MM.1S (cell line): ENCODE measurements at regions not wholly inside any gene's neighbourhood (a gene's known extent, or its start where the extent isn't known, plus 50 kb on each side); places are given as distances from the start of the nearest gene placed in this dataset.

ENCODE experiments used
- DNase-seq: peaks from one replicate; pipeline ENCODE4 v3.0.0-alpha.2; 2015
- H2AFZ ChIP-seq: fragments of 300-600 bp; sonication (generic); 2 replicates; pipeline ENCODE4 v1.6.0; 2016; ENCODE audit warnings: antibody characterized with exemption, low read length
- H3F3A ChIP-seq: fragments of 300-600 bp; sonication (generic); 2 replicates; pipeline ENCODE4 v1.6.1; 2016; ENCODE audit warnings: mild to moderate bottlenecking, antibody characterized with exemption, low read length, moderate library complexity, mixed read lengths; ENCODE audit not compliant: insufficient read depth
- H3K27ac ChIP-seq: fragments of 300-600 bp; sonication (generic); 2 replicates; pipeline ENCODE4 v1.5.1; 2016; ENCODE audit warnings: mild to moderate bottlenecking, low read length
- H3K27me3 ChIP-seq: fragments of 300-600 bp; sonication (generic); replicated peaks from 2 replicates; pipeline ENCODE4 v1.6.0; 2016; ENCODE audit warnings: low read length; ENCODE audit not compliant: insufficient read depth
- H3K36me3 ChIP-seq: fragments of 300-600 bp; sonication (generic); replicated peaks from 2 replicates; pipeline ENCODE4 v1.6.1; 2016; ENCODE audit warnings: mild to moderate bottlenecking, low read length, mixed read lengths; ENCODE audit not compliant: insufficient read depth
- H3K4me1 ChIP-seq: fragments of 300-600 bp; sonication (generic); 2 replicates; pipeline ENCODE4 v1.6.1; 2016; ENCODE audit warnings: low read length, mixed read lengths
- H3K4me2 ChIP-seq: fragments of 300-600 bp; sonication (generic); 2 replicates; pipeline ENCODE4 v1.6.0; 2016; ENCODE audit warnings: low read depth, low read length
- H3K4me3 ChIP-seq: fragments of 300-600 bp; sonication (generic); 2 replicates; pipeline ENCODE4 v1.5.1; 2016; ENCODE audit warnings: low read length, mixed read lengths
- H3K79me2 ChIP-seq: fragments of 300-600 bp; sonication (generic); 2 replicates; pipeline ENCODE4 v1.6.1; 2016; ENCODE audit warnings: mixed run types, low read length, mixed read lengths
- H3K9ac ChIP-seq: fragments of 300-600 bp; sonication (generic); 2 replicates; pipeline ENCODE4 v1.6.1; 2016; ENCODE audit warnings: low read length, mixed read lengths
- H3K9me2 ChIP-seq: fragments of 300-600 bp; sonication (generic); replicated peaks from 2 replicates; pipeline ENCODE4 v1.6.1; 2016; ENCODE audit warnings: mild to moderate bottlenecking, low read length, mixed read lengths; ENCODE audit not compliant: insufficient read depth
- H3K9me3 ChIP-seq: fragments of 300-600 bp; sonication (generic); replicated peaks from 2 replicates; pipeline ENCODE4 v1.6.1; 2016; ENCODE audit warnings: mild to moderate bottlenecking, low read length, mixed read lengths; ENCODE audit not compliant: insufficient read depth
- H4K20me1 ChIP-seq: fragments of 300-600 bp; sonication (generic); 2 replicates; pipeline ENCODE4 v1.6.1; 2016; ENCODE audit warnings: mild to moderate bottlenecking, low read length, moderate library complexity, mixed read lengths; ENCODE audit not compliant: insufficient read depth
- CTCF ChIP-seq: fragments of 300-600 bp; sonication (generic); IDR thresholded peaks from 2 replicates; pipeline ENCODE4 v1.5.1; 2016; ENCODE audit warnings: antibody characterized with exemption, low read length, mixed read lengths
- EZH2 ChIP-seq: fragments of 300-600 bp; sonication (generic); optimal IDR thresholded peaks from 2 replicates; pipeline ENCODE3; 2017; ENCODE audit warnings: low read depth, mild to moderate bottlenecking, antibody characterized with exemption, low read length, mixed read lengths
- EZH2phosphoT487 ChIP-seq: fragments of 300-600 bp; sonication (generic); IDR thresholded peaks from 2 replicates; pipeline ENCODE4 v1.6.1; 2018; ENCODE audit warnings: antibody characterized with exemption, low read length

GRCh38 chr10:33618196-33618595 is 283.7 kb upstream of the NRP1 start:
- Histone ChIP-seq H3K4me3 (no peak overlapping the region), H3K27ac (no peak overlapping the region), H3K9ac (no peak overlapping the region), H3K9me3 (no peaks in the 10 kb centered on the region), H3K79me2 (no peaks in the 10 kb centered on the region), H3K36me3 (no peaks in the 10 kb centered on the region), H3F3A (no peaks in the 10 kb centered on the region), H2AFZ (no peak overlapping the region), H4K20me1 (no peaks in the 10 kb centered on the region), H3K9me2 (no peaks in the 10 kb centered on the region), H3K4me1 (no peaks in the 10 kb centered on the region), H3K4me2 (no peak overlapping the region), H3K27me3 (no peaks in the 10 kb centered on the region)
- DNase-seq, result no peak
- TF ChIP-seq CTCF (no peak), EZH2 (no peak), EZH2phosphoT487 (no peak)

- 0 out of 2 replicates have a peak, but pooled peaks cover 5% of the 10 kb centered on the region for H3K4me1 ChIP-seq
- H3K9me2 ChIP-seq, result no peaks in the 10 kb centered on the region
- TF ChIP-seq EZH2 (no peak), CTCF (no peak), EZH2phosphoT487 (no peak)
- no peak overlapping the region for H3K9ac ChIP-seq
- no peak overlapping the region for H2AFZ ChIP-seq
- DNase-seq, result no peak
- H3K36me3 ChIP-seq, result no peaks in the 10 kb centered on the region
- H3K4me3 ChIP-seq, result no peak overlapping the region
- no peaks in the 10 kb centered on the region for H3F3A ChIP-seq
- H3K27me3 ChIP-seq, result no peaks in the 10 kb centered on the region
- no peak overlapping the region for H3K4me2 ChIP-seq
- H3K9me3 ChIP-seq, result no peaks in the 10 kb centered on the region
- no peaks in the 10 kb centered on the region for H4K20me1 ChIP-seq
- H3K27ac ChIP-seq, result no peak overlapping the region
- no peaks in the 10 kb centered on the region for H3K79me2 ChIP-seq
Measured at GRCh38 chr10:33617381-33618080, 283.1 kb upstream of the NRP1 start.

GRCh38 chr10:33616956-33617355 is 282.5 kb upstream of the NRP1 start:
- no peak overlapping the region for H2AFZ ChIP-seq
- no peaks in the 10 kb centered on the region for H4K20me1 ChIP-seq
- no peaks in the 10 kb centered on the region for H3K36me3 ChIP-seq
- H3K9me3 ChIP-seq, result no peaks in the 10 kb centered on the region
- DNase-seq, result no peak
- no peaks in the 10 kb centered on the region for H3K9me2 ChIP-seq
- TF ChIP-seq EZH2 (no peak), CTCF (no peak), EZH2phosphoT487 (no peak)
- no peak overlapping the region for H3K27ac ChIP-seq
- no peak overlapping the region for H3K4me3 ChIP-seq
- no peaks in the 10 kb centered on the region for H3K27me3 ChIP-seq
- no peaks in the 10 kb centered on the region for H3F3A ChIP-seq
- H3K4me1 ChIP-seq, result 0 out of 2 replicates have a peak, but pooled peaks cover 7% of the 10 kb centered on the region
- H3K9ac ChIP-seq, result no peak overlapping the region
- H3K4me2 ChIP-seq, result no peak overlapping the region
- no peaks in the 10 kb centered on the region for H3K79me2 ChIP-seq
